ENCODE measurements at regions not wholly inside any gene's neighbourhood (a gene's known extent, or its start where the extent isn't known, plus 50 kb on each side); places are given as distances from the start of the nearest gene placed in this dataset.
A peak's percentile ranks its signal among the peaks of the same experiment; 100 is the strongest.
"Not testable (repeated sequence)": the region's sequence is repeated elsewhere in the genome, so short reads cannot be mapped to it uniquely, and the experiment has no call there.

DNA sequence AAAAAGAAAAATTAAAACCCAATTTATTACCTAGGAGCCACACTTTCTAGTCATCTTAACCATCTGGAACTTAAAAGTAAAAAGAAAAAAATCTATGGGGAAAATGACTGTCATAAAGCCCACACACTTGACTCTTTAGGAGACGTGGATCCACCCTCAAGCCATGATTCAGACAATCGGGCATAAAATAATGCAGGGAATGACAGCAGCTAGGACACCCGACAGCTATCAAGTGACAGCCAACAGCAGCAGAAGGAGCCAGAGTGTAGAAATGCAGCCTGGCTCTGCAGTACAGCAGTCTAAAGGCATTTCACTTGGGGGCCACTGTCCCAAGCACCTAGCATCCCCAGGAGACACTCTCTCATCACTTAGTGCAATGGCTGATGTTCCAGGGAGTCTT, 226.9 kb downstream of the CAAP1 start:
- H3K36me3 ChIP-seq (replicated peaks) = no peaks in the 10 kb centered on the region
- no peak for DNase-seq
- H3K27me3 ChIP-seq (replicated peaks) = no peaks in the 10 kb centered on the region
- H3K4me3 ChIP-seq (ENCODE audit: low read depth, low read length) = no peak overlapping the region
- in situ Hi-C loops (cut with HindIII; ENCODE audit: low pct_ligation_motif_present, low sequenced_read_pairs) = no loop called here
- H3K27ac ChIP-seq = no peak overlapping the region
- TF ChIP-seq, protein P1, sequence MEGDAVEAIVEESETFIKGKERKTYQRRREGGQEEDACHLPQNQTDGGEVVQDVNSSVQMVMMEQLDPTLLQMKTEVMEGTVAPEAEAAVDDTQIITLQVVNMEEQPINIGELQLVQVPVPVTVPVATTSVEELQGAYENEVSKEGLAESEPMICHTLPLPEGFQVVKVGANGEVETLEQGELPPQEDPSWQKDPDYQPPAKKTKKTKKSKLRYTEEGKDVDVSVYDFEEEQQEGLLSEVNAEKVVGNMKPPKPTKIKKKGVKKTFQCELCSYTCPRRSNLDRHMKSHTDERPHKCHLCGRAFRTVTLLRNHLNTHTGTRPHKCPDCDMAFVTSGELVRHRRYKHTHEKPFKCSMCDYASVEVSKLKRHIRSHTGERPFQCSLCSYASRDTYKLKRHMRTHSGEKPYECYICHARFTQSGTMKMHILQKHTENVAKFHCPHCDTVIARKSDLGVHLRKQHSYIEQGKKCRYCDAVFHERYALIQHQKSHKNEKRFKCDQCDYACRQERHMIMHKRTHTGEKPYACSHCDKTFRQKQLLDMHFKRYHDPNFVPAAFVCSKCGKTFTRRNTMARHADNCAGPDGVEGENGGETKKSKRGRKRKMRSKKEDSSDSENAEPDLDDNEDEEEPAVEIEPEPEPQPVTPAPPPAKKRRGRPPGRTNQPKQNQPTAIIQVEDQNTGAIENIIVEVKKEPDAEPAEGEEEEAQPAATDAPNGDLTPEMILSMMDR (IDR thresholded peaks at IDR 0.05; ENCODE audit: low read depth, low read length, missing control alignments) = no peak

DNA sequence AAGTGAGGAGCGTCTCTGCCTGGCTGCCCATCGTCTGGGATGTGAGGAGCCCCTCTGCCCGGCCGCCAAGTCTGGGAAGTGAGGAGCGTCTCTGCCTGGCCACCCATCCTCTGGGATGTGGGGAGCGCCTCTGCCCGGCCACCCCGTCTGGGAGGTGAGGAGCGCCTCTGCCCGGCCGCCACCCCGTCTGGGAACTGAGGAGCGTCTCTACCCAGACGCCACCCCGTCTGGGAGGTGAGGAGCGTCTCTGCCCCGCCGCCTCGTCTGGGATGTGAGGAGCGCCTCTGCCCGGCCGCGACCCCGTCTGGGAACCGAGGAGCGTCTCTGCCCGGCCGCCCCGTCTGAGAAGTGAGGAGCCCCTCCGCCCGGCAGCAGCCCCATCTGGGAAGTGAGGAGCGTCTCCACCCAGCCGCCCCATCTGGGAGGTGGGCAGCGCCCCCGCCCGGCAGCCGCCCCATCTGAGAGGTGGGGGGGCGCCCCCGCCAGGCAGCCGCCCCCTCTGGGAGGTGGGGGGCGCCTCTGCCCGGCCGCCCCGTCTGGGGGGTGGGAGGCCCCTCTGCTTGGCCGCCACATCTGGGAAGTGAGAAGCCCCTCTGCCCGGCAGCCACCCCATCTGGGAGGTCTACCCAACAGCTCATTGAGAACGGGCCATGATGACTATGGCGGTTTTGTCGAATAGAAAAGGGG, 228.4 kb downstream of the CAAP1 start:
- DNase-seq; H3K36me3 ChIP-seq (replicated peaks); H3K4me3 ChIP-seq (ENCODE audit: low read depth, low read length); H3K27ac ChIP-seq; H3K27me3 ChIP-seq (replicated peaks); in situ Hi-C loops (cut with HindIII; ENCODE audit: low pct_ligation_motif_present, low sequenced_read_pairs): not testable (repeated sequence)

DNA sequence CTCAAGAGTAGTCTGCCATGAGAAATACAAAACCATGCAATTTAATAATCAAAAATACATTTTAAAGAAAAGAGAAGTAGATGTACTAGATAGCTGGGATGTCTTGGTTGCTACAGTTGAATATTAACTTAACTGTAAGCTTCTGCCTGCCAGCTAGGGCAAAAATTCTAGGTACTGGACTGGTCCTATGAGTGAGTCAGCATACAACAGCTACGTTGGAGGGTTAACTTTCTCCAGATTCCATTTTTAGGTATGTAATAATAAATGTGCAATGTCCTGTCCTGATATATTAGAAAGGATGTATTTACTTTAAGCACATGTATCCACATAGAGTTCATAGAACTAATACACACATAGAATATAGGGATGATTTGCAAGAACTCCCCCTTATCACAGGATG, 230.1 kb downstream of the CAAP1 start:
- in situ Hi-C loops (cut with HindIII; ENCODE audit: low pct_ligation_motif_present, low sequenced_read_pairs) = no loop called here
- TF ChIP-seq, protein P1 (IDR thresholded peaks at IDR 0.05; ENCODE audit: low read depth, low read length, missing control alignments) = no peak
- DNase-seq = no peak
- Histone ChIP-seq H3K27me3 (replicated peaks) (no peaks in the 10 kb centered on the region), H3K27ac (no peak overlapping the region), H3K36me3 (replicated peaks) (no peaks in the 10 kb centered on the region), H3K4me3 (ENCODE audit: low read depth, low read length) (no peak overlapping the region)

DNA sequence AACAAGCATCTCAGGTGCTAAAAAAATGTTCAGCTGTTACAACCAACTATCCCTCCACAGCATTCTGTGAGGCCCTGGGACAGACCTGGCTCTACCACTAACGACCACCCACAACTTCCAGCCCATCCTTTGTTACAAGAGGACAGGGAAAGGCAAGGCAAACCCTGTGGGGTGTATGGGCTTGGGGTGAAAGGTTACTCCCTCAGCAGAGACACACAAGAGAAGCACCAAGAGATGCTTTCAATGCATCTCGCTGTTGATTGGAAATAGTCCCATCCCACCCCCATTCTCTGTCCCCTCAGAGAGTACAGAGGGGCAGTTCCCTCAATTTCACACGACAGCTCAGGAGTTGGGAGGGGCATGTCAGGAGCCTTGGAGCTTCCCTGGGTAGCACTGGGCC, 234.1 kb downstream of the CAAP1 start:
- in situ Hi-C loops (cut with HindIII; ENCODE audit: low pct_ligation_motif_present, low sequenced_read_pairs) = no loop called here
- Histone ChIP-seq H3K27ac (no peak overlapping the region), H3K4me3 (ENCODE audit: low read depth, low read length) (no peak overlapping the region), H3K36me3 (replicated peaks) (no peaks in the 10 kb centered on the region), H3K27me3 (replicated peaks) (no peaks in the 10 kb centered on the region)
- no peak for DNase-seq
- TF ChIP-seq, protein P1 (IDR thresholded peaks at IDR 0.05; ENCODE audit: low read depth, low read length, missing control alignments) = no peak

DNA sequence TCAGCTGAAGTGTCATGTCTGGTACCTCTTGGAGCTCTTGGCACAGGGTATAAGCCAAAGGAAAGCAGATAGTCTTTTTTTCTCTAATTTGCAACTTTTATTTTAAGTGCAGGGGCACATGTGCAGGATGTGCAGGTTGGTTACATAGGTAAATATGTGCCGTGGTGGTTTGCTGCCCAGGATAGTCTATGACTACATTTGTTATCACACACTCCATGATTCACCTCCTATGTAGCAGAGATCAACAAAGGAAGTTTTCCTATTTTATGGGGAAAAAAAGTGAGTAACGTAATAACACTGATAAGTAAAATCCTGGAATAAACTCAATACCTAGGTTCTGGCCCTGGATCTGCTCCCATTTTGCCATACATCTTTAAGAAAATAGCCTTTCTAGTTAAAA, 234.6 kb downstream of the CAAP1 start:
- no peak for DNase-seq
- no peaks in the 10 kb centered on the region for H3K36me3 ChIP-seq (replicated peaks)
- H3K27ac ChIP-seq = no peak overlapping the region
- in situ Hi-C loops (cut with HindIII; ENCODE audit: low pct_ligation_motif_present, low sequenced_read_pairs) = no loop called here
- TF ChIP-seq, protein P1 (IDR thresholded peaks at IDR 0.05; ENCODE audit: low read depth, low read length, missing control alignments) = no peak
- no peaks in the 10 kb centered on the region for H3K27me3 ChIP-seq (replicated peaks)
- no peak overlapping the region for H3K4me3 ChIP-seq (ENCODE audit: low read depth, low read length)

DNA sequence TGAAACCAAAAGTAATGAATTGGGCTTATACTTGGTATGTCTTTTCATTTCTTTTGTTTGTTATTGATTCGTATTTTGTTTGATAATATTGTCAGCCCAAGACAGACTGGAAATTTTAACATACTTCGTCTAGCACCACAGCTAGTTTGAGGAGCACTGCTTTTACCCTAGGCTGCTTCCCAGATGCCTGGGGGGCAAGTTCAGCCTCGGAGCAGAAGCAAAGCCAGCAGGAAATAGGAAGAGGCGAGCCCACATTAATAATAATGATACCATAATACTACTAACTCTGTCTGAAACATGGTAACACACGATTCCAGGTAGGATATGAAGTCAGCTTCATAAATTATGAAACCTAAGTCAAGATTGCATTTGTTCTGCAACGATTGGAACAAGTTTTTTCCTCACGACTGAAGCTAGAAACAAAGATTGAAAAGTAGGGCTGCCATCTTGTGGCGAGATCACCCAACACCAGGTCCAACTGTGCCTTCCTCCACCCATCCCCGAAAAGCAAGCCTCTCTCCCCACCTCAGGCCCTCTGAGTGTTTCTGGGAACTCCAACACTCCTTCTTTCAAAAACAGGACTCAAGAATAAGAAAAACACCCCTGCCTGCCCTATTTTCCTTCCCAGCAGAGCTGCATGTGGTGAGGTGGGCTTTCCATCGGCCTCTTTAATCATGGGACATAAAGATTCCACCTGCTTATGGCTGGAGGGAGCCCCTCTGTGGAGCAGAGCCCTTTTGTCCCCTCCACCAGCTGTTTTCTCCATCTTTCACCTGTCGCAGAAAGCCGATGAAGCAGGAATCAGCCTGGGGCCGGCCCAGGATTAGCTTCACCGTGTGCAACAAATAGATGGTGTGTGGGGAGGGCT, 236.4 kb downstream of the CAAP1 start:
- DNase-seq = peak; percentile 7
- H3K27me3 ChIP-seq (replicated peaks) = no peaks in the 10 kb centered on the region
- TF ChIP-seq, protein P1 (IDR thresholded peaks at IDR 0.05; ENCODE audit: low read depth, low read length, missing control alignments) = peak; percentile 66
- H3K4me3 ChIP-seq (ENCODE audit: low read depth, low read length) = peak overlapping the region; percentile 12
- in situ Hi-C loops (cut with HindIII; ENCODE audit: low pct_ligation_motif_present, low sequenced_read_pairs) = no loop called here
- no peaks in the 10 kb centered on the region for H3K36me3 ChIP-seq (replicated peaks)
- no peak overlapping the region for H3K27ac ChIP-seq

All from brain microvascular endothelial cell (primary cell).